VCaP (cell line): ENCODE measurements at regions not wholly inside any gene's neighbourhood (a gene's known extent, or its start where the extent isn't known, plus 50 kb on each side); places are given as distances from the start of the nearest gene placed in this dataset.
A peak's percentile ranks its signal among the peaks of the same experiment; 100 is the strongest.

Experiments used
- H3K27ac ChIP-seq: fragments of 450-650 bp; 2 replicates; pipeline ENCODE4 v1.5.1; 2017
- TF ChIP-seq, protein P1 (sequence below): fragments of 450-650 bp; conservative IDR thresholded peaks from 2 replicates; pipeline ENCODE4 v1.5.1; 2017; ENCODE audit warnings: mild to moderate bottlenecking, moderate library complexity

DNA sequence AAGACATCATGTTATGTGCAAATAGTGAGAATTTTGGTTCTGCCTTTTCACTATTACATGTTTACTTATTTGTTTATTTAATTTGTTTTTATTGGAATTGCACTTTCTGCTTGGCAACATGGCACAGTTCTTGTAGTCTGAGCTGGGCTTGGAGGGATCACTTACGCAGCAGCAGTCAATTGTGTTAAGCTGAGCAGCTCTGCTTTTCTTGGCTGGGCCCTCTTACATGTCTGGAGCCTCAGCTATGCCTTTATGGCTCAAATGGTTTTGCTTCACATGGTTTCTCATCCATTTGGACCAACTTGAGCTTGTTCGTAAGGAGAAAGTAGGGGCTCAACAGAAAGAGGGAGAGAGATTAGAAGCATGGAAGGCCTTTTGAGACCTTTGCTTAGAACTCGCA, 327.5 kb upstream of the EPHA7 start:
- no peak overlapping the region for H3K27ac ChIP-seq
- TF ChIP-seq, protein P1, sequence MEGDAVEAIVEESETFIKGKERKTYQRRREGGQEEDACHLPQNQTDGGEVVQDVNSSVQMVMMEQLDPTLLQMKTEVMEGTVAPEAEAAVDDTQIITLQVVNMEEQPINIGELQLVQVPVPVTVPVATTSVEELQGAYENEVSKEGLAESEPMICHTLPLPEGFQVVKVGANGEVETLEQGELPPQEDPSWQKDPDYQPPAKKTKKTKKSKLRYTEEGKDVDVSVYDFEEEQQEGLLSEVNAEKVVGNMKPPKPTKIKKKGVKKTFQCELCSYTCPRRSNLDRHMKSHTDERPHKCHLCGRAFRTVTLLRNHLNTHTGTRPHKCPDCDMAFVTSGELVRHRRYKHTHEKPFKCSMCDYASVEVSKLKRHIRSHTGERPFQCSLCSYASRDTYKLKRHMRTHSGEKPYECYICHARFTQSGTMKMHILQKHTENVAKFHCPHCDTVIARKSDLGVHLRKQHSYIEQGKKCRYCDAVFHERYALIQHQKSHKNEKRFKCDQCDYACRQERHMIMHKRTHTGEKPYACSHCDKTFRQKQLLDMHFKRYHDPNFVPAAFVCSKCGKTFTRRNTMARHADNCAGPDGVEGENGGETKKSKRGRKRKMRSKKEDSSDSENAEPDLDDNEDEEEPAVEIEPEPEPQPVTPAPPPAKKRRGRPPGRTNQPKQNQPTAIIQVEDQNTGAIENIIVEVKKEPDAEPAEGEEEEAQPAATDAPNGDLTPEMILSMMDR: no peak

GRCh38 chr6:93745306-93745705, 325.9 kb upstream of the EPHA7 start:
- TF ChIP-seq, protein P1: no peak
- no peak overlapping the region for H3K27ac ChIP-seq

DNA sequence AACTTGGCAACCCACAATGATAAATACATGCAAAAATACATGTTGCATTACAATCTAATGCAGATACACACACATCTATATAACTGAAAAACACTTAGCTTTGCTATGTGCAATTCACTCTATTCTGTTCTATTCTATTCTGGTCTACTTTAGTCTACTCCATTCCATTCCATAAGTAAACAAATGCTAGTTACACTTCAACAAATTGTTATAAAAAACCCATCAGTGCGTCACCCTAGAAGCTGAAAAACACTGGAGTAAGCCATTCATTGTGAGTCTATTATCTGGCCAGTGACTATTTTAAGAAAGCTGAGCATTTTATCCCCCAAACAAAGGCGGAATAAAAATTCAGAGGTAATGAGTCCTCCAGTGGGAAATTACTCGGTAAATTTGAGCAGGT, 315.7 kb upstream of the EPHA7 start:
- no peak overlapping the region for H3K27ac ChIP-seq
- TF ChIP-seq, protein P1: no peak

- no peak overlapping the region for H3K27ac ChIP-seq
- TF ChIP-seq, protein P1: no peak
Observed at GRCh38 chr6:93731306-93731705, 311.9 kb upstream of the EPHA7 start.

DNA sequence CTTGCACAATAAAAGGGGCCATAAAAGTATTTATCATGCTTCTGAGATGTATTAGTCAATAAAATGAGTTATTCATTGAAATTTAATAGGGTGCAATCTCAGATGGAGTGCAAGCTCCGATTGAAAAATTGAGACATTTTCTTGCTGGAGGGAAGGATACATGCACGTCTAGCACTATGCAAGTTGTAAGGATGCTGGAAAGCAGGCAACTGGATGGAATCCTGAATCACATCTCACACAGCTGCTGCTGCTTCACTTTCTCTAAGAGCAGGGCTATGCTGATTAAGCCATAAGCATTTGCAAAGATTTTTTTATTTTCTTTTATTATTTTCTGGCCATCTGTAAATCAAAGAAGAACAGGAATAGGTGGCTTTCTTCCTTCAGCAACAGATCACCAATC, 308.8 kb upstream of the EPHA7 start:
- H3K27ac ChIP-seq: no peak overlapping the region
- TF ChIP-seq, protein P1: no peak

DNA sequence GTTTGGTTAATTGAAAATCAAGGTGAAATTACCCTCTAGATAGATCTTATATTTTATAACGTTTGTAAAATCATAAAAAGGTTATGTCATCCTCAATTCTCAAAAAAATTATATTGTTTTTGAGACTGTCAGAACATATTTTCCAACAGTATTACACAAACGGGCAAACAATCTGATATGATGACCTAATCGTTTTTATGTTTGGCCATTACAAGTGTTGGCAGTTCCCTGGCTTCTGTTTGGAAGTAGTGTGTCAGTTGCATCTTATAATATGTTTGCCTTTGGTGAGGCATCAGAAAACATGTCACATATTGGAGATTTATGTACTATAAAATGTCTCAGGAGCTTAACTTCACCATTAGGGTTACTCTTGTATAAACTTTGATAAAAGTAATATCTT, 308.1 kb upstream of the EPHA7 start:
- H3K27ac ChIP-seq: no peak overlapping the region
- TF ChIP-seq, protein P1: no peak

DNA sequence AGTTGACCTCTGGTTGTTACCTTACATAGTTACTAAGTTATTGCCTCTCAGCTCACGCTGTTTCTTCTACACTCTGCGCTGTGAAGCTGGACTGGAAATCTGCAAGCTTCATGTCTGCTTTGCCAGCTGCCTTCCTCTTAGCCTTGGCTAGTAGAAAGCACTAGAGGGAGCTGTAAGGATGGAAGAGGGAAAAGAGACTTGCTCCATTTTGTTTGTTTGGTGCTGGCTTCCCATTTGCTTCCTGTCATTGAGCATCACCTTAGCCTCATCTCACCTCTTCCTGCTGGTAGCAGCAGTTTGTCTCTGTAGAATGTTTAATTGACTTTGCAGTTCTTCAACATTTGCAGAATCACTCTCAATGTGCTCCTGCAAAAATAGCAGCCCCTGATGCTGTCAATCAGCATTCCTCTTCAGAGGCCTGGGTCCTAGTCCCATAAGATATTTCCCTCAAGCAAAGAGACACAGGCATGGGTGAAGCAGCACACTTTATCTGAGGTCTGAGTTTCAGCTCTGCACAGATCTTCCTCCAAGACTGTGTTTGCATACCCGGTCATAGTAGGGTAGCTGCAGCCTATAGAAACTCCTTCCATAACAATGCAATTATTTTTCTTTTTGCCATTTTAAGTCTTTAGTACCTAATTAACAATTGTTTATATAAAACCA, 302.2 kb upstream of the EPHA7 start:
- no peak overlapping the region for H3K27ac ChIP-seq
- TF ChIP-seq, protein P1: peak; percentile 67
